H1 (cell line): ENCODE measurements at regions not wholly inside any gene's neighbourhood (a gene's known extent, or its start where the extent isn't known, plus 50 kb on each side); places are given as distances from the start of the nearest gene placed in this dataset.

Source experiments
- CTCF ChIA-PET: fragments of 300-600 bp; sonication (Branson Sonifier 250); formaldehyde crosslinking; loops from one replicate; lab custom pipeline; 2021; ENCODE audit not compliant: partially characterized antibody; lab: Charles Lee
- POLR2A ChIA-PET: fragments of 300-600 bp; sonication (Branson Sonifier 250); formaldehyde crosslinking; loops from one replicate; lab custom pipeline; 2021; ENCODE audit warnings: inconsistent platforms; ENCODE audit not compliant: partially characterized antibody; lab: Charles Lee
- DNase-seq, 2 experiments: peaks; one replicate each; pipeline versions ENCODE4 v3.0.0 to v3.0.0-alpha.2; 2010 to 2022; ENCODE audit warnings: low spot score in 2 of 2, low read depth in 1 of 2, mixed read lengths in 1 of 2
- FAIRE-seq: peaks from 2 replicates; lab custom pipeline; 2011; peaks lifted over from hg19 to GRCh38; lab: Jason Lieb, UNC
- H2AFZ ChIP-seq: 2 replicates; pipeline ENCODE4 v1.8.1; 2012; ENCODE audit warnings: low read length, inconsistent platforms
- H2AK5ac ChIP-seq: 2 replicates; pipeline ENCODE4 v1.6.1; 2013; ENCODE audit warnings: low read depth, low read length
- H2BK120ac ChIP-seq: replicated peaks from 2 replicates; pipeline ENCODE3; 2013; ENCODE audit warnings: low read depth, low read length, inconsistent platforms
- H2BK12ac ChIP-seq: 2 replicates; pipeline ENCODE4 v1.6.1; 2013; ENCODE audit warnings: low read depth, low read length
- H2BK15ac ChIP-seq: 2 replicates; pipeline ENCODE4 v1.6.1; 2013; ENCODE audit warnings: low read length
- H2BK20ac ChIP-seq: 2 replicates; pipeline ENCODE4 v1.6.1; 2013; ENCODE audit warnings: low read length
- H2BK5ac ChIP-seq: 2 replicates; pipeline ENCODE4 v1.6.1; 2013; ENCODE audit warnings: low read depth, low read length
- H3K14ac ChIP-seq: 2 replicates; pipeline ENCODE4 v1.6.1; 2013; ENCODE audit warnings: inconsistent platforms; ENCODE audit not compliant: insufficient read length
- H3K18ac ChIP-seq: 2 replicates; pipeline ENCODE4 v1.6.1; 2013; ENCODE audit warnings: low read length; ENCODE audit errors: extremely low read depth
- H3K23ac ChIP-seq: 2 replicates; pipeline ENCODE4 v1.6.1; 2013; ENCODE audit warnings: inconsistent platforms; ENCODE audit not compliant: insufficient read length
- H3K23me2 ChIP-seq: 2 replicates; pipeline ENCODE4 v1.6.1; 2013; ENCODE audit warnings: low read depth, low read length
- H3K27ac ChIP-seq: 2 replicates; pipeline ENCODE4 v1.6.1; 2011; ENCODE audit warnings: low read depth, low read length, inconsistent platforms
- H3K27me3 ChIP-seq, 4 experiments: replicated peaks in 1 of 4; 1 replicate in 1 of 4; 2 replicates in 3 of 4; pipeline versions ENCODE4 v1.6.1 to v1.8.1; 2011 to 2013; ENCODE audit warnings: low read length in 3 of 4, mild to moderate bottlenecking in 3 of 4, inconsistent platforms in 2 of 4, mixed read lengths in 2 of 4, moderate library complexity in 1 of 4; ENCODE audit not compliant: control insufficient read depth in 3 of 4, insufficient read depth in 3 of 4; ENCODE audit errors: extremely low read depth in 1 of 4
- H3K36me3 ChIP-seq, 4 experiments: 2 replicates each; pipeline versions ENCODE4 v1.6.1 to v1.8.1; 2011 to 2013; ENCODE audit warnings: mild to moderate bottlenecking in 4 of 4, low read length in 3 of 4, moderate library complexity in 2 of 4, control low read depth in 1 of 4, inconsistent platforms in 1 of 4; ENCODE audit not compliant: insufficient read depth in 4 of 4, control insufficient read depth in 2 of 4
- H3K4ac ChIP-seq: replicated peaks from 2 replicates; pipeline ENCODE3; 2013; ENCODE audit warnings: low read length, low read depth, mixed read lengths, inconsistent platforms; ENCODE audit not compliant: insufficient read length
- H3K4me1 ChIP-seq, 4 experiments: replicated peaks in 1 of 4; 1 replicate in 1 of 4; 2 replicates in 3 of 4; pipeline versions ENCODE4 v1.6.1 to v1.8.1; 2011 to 2013; ENCODE audit warnings: low read length in 3 of 4, inconsistent platforms in 2 of 4, mixed read lengths in 1 of 4; ENCODE audit not compliant: insufficient read depth in 4 of 4, control insufficient read depth in 3 of 4
- H3K4me2 ChIP-seq, 2 experiments: 2 replicates each; pipeline versions ENCODE4 v1.6.1 to v1.8.1; 2011 to 2013; ENCODE audit warnings: low read depth in 2 of 2, low read length in 2 of 2, control low read depth in 1 of 2, inconsistent platforms in 1 of 2, mild to moderate bottlenecking in 1 of 2; ENCODE audit not compliant: insufficient read depth in 1 of 2
- H3K4me3 ChIP-seq, 4 experiments: fragments of 200-600, 300-600 bp in 1 of 4; sonication (generic), shearing (Covaris generic), sonication (Bioruptor Twin) in 1 of 4; 2 replicates each; pipeline versions ENCODE4 v1.5.1 to v1.8.1; 2011 to 2016; ENCODE audit warnings: low read length in 4 of 4, low read depth in 3 of 4, control low read depth in 2 of 4, inconsistent platforms in 2 of 4, mild to moderate bottlenecking in 2 of 4, mixed read lengths in 1 of 4, moderate library complexity in 1 of 4; ENCODE audit not compliant: insufficient read depth in 2 of 4; ENCODE audit errors: extremely low read depth in 1 of 4
- H3K56ac ChIP-seq: replicated peaks from 2 replicates; pipeline ENCODE3; 2013; ENCODE audit warnings: low read depth, mild to moderate bottlenecking, mixed read lengths, low read length, inconsistent platforms; ENCODE audit not compliant: insufficient read length
- H3K79me1 ChIP-seq: 2 replicates; pipeline ENCODE4 v1.6.1; 2013; ENCODE audit warnings: low read depth, low read length, control low read depth
- H3K79me2 ChIP-seq, 2 experiments: 2 replicates each; pipeline versions ENCODE4 v1.6.1 to v1.8.1; 2012 to 2013; ENCODE audit warnings: low read length in 2 of 2, mild to moderate bottlenecking in 2 of 2, inconsistent platforms in 1 of 2; ENCODE audit not compliant: insufficient read depth in 2 of 2, control insufficient read depth in 1 of 2
- H3K9ac ChIP-seq, 4 experiments: replicated peaks in 1 of 4; 1 replicate in 1 of 4; 2 replicates in 3 of 4; pipeline versions ENCODE4 v1.6.1 to v1.8.1; 2011 to 2013; ENCODE audit warnings: low read depth in 3 of 4, low read length in 3 of 4, control low read depth in 2 of 4, mild to moderate bottlenecking in 2 of 4, moderate library complexity in 2 of 4, inconsistent platforms in 1 of 4; ENCODE audit errors: extremely low read depth in 1 of 4
- H3K9me3 ChIP-seq, 2 experiments: 2 replicates each; pipeline versions ENCODE4 v1.6.1 to v1.8.1; 2012 to 2013; ENCODE audit warnings: mild to moderate bottlenecking in 2 of 2, moderate library complexity in 2 of 2, control low read depth in 1 of 2, inconsistent platforms in 1 of 2, low read depth in 1 of 2, low read length in 1 of 2, mixed read lengths in 1 of 2; ENCODE audit not compliant: insufficient read depth in 2 of 2
- H4K20me1 ChIP-seq, 2 experiments: replicated peaks in 1 of 2; 2 replicates each; pipeline versions ENCODE3 to v1.8.1; 2011 to 2013; ENCODE audit warnings: inconsistent platforms in 2 of 2, low read length in 2 of 2, mild to moderate bottlenecking in 1 of 2; ENCODE audit not compliant: insufficient read depth in 2 of 2, control insufficient read depth in 1 of 2
- H4K5ac ChIP-seq: 2 replicates; pipeline ENCODE4 v1.6.1; 2013; ENCODE audit warnings: low read length, low read depth, mixed read lengths, inconsistent platforms; ENCODE audit not compliant: insufficient read length
- H4K8ac ChIP-seq: 2 replicates; pipeline ENCODE4 v1.8.0; 2013; ENCODE audit warnings: mild to moderate bottlenecking, moderate library complexity, low read length, inconsistent platforms; ENCODE audit not compliant: insufficient read depth; ENCODE audit errors: extremely low read depth
- H4K91ac ChIP-seq: replicated peaks from 2 replicates; pipeline ENCODE3; 2013; ENCODE audit warnings: low read length, mixed read lengths, inconsistent platforms; ENCODE audit not compliant: insufficient read length
- ATF3 ChIP-seq: IDR thresholded peaks from 2 replicates; pipeline ENCODE4 v1.6.1; 2011; ENCODE audit warnings: low read depth, mild to moderate bottlenecking, low read length; ENCODE audit not compliant: insufficient read depth
- BRCA1 ChIP-seq: IDR thresholded peaks from 2 replicates; pipeline ENCODE4 v1.6.1; 2012; ENCODE audit warnings: low read depth, low read length, improper control_type of control experiment
- CBX5 ChIP-seq: fragments of 300-800, 300-1000 bp; sonication (generic); IDR thresholded peaks from 2 replicates; pipeline ENCODE4 v1.7.1; 2016; ENCODE audit warnings: antibody characterized with exemption, low read length, low read depth
- CBX8 ChIP-seq: fragments of 300-800, 300-1000 bp; sonication (generic); IDR thresholded peaks from 2 replicates; pipeline ENCODE4 v1.7.1; 2016; ENCODE audit warnings: low read depth, low read length, borderline replicate concordance
- CREB1 ChIP-seq: IDR thresholded peaks from 2 replicates; pipeline ENCODE4 v1.6.1; 2012; ENCODE audit warnings: inconsistent platforms
- EZH2 ChIP-seq: fragments of 200-600 bp; sonication (generic); IDR thresholded peaks from 2 replicates; pipeline ENCODE4 v1.7.1; 2012; ENCODE audit warnings: low read depth, mild to moderate bottlenecking, moderate library complexity, low read length, inconsistent platforms; ENCODE audit not compliant: severe bottlenecking
- GTF2F1 ChIP-seq: IDR thresholded peaks from 2 replicates; pipeline ENCODE4 v1.6.1; 2012; ENCODE audit warnings: low read depth, low read length, improper control_type of control experiment, borderline replicate concordance
- JUN ChIP-seq: IDR thresholded peaks from 2 replicates; pipeline ENCODE4 v1.6.1; 2011; ENCODE audit warnings: low read depth, mild to moderate bottlenecking, improper control_type of control experiment, low read length
- SIN3A ChIP-seq, 2 experiments: IDR thresholded peaks in 1 of 2; conservative IDR thresholded peaks in 1 of 2; 2 replicates each; pipeline ENCODE4 v1.6.1; 2011 to 2012; ENCODE audit warnings: low read length in 2 of 2, improper control_type of control experiment in 1 of 2, low read depth in 1 of 2, mild to moderate bottlenecking in 1 of 2
- SP4 ChIP-seq: IDR thresholded peaks from 2 replicates; pipeline ENCODE4 v1.6.1; 2012; ENCODE audit warnings: low read length, inconsistent platforms
- SUZ12 ChIP-seq: fragments of 200-600 bp; sonication (generic); IDR thresholded peaks from 2 replicates; pipeline ENCODE4 v1.6.1; 2012; ENCODE audit warnings: mild to moderate bottlenecking, inconsistent platforms, low read length, moderate library complexity, mixed read lengths
- TAF1 ChIP-seq: IDR thresholded peaks from 2 replicates; pipeline ENCODE4 v1.6.1; 2011; ENCODE audit warnings: mild to moderate bottlenecking, low read depth, low read length
- WGBS, 2 experiments: shearing (Covaris generic) in 1 of 2; methylation state at CpG; one replicate each; pipeline versions ENCODE4 v1.1.6 to v1.1.7; 2013 to 2015; ENCODE audit warnings: low lambda C conversion rate in 2 of 2, mixed read lengths in 2 of 2, inconsistent platforms in 1 of 2, low coverage in 1 of 2, missing lambda C conversion rate in 1 of 2; ENCODE audit not compliant: insufficient replicate concordance in 2 of 2, insufficient coverage in 1 of 2, insufficient read length in 1 of 2; ENCODE audit errors: extremely low coverage in 1 of 2, missing lambda C conversion rate in 1 of 2; 5-methylcytosine and 5-hydroxymethylcytosine counted together

GRCh38 chr1:30125821-30126170, 597.6 kb downstream of the MATN1 start:
- H2BK20ac ChIP-seq: no peak overlapping the region
- H3K14ac ChIP-seq: no peak overlapping the region
- H3K18ac ChIP-seq: no peak overlapping the region
- no peaks in the 10 kb centered on the region for H3K9me3 ChIP-seq
- no peak overlapping the region for H3K56ac ChIP-seq
- no peaks in the 10 kb centered on the region for H3K79me1 ChIP-seq
- no peak overlapping the region for H3K4me3 ChIP-seq
- H2BK15ac ChIP-seq: no peak overlapping the region
- TF ChIP-seq SUZ12 (no peak), ATF3 (no peak), TAF1 (no peak), SIN3A (conservative IDR thresholded peaks at IDR 0.05 in 1 of 2, IDR thresholded peaks at IDR 0.05 in 1 of 2; ENCODE audit: low read depth in 1 of 2, low read length in 2 of 2) (no peak), SP4 (no peak), JUN (no peak), CREB1 (no peak), CBX5 (no peak), EZH2 (no peak), BRCA1 (no peak), GTF2F1 (no peak), CBX8 (no peak)
- no peak overlapping the region for H4K91ac ChIP-seq
- DNase-seq (no peak), FAIRE-seq (no peak)
- H2BK120ac ChIP-seq: no peak overlapping the region
- H3K4ac ChIP-seq: no peak overlapping the region
- no peaks in the 10 kb centered on the region for H3K79me2 ChIP-seq
- H2AK5ac ChIP-seq: no peak overlapping the region
- no peaks in the 10 kb centered on the region for H3K4me1 ChIP-seq
- no peak overlapping the region for H3K23ac ChIP-seq
- 74% methylated on average over 3 of the region's 3 CpGs; no CpG with 5 or more reads in 1 of the 2 experiments for WGBS, 2 experiments
- H2BK12ac ChIP-seq: no peak overlapping the region
- no peaks in the 10 kb centered on the region for H3K27me3 ChIP-seq
- H4K8ac ChIP-seq: no peak overlapping the region
- ChIA-PET CTCF (no interaction called here), POLR2A (no interaction called here)
- no peaks in the 10 kb centered on the region for H3K23me2 ChIP-seq
- no peak overlapping the region for H3K27ac ChIP-seq
- H4K5ac ChIP-seq: no peak overlapping the region
- H4K20me1 ChIP-seq: no peaks in the 10 kb centered on the region
- H2BK5ac ChIP-seq: no peak overlapping the region
- H3K9ac ChIP-seq: no peak overlapping the region
- no peak overlapping the region for H2AFZ ChIP-seq
- no peak overlapping the region for H3K4me2 ChIP-seq
- no peaks in the 10 kb centered on the region for H3K36me3 ChIP-seq
